T-helper 1 cell treated with Interleukin-12 subunit alpha and Interleukin-12 subunit beta and Interleukin-4 antibody, amounts not matched to agents 30 μg/mL and 1 μg/mL, for 36 hours (primary cell): ENCODE measurements at regions not wholly inside any gene's neighbourhood (a gene's known extent, or its start where the extent isn't known, plus 50 kb on each side); places are given as distances from the start of the nearest gene placed in this dataset.

Experiments
- H3K27ac Mint-ChIP-seq: one replicate; pipeline ENCODE4 v1.8.0; 2021; ENCODE audit warnings: mild to moderate bottlenecking, mixed read lengths
- H3K27me3 Mint-ChIP-seq: one replicate; pipeline ENCODE4 v1.8.0; 2021; ENCODE audit warnings: low read depth, mixed read lengths
- H3K36me3 Mint-ChIP-seq: one replicate; pipeline ENCODE4 v1.8.0; 2021; ENCODE audit warnings: low read depth, mixed read lengths
- H3K4me1 Mint-ChIP-seq: one replicate; pipeline ENCODE4 v1.8.0; 2021; ENCODE audit warnings: low read depth, mixed read lengths
- H3K4me3 Mint-ChIP-seq: one replicate; pipeline ENCODE4 v1.8.0; 2021; ENCODE audit warnings: mild to moderate bottlenecking, moderate library complexity, mixed read lengths
- H3K9me3 Mint-ChIP-seq: one replicate; pipeline ENCODE4 v1.8.0; 2021; ENCODE audit warnings: mixed read lengths

GRCh38 chr20:63132131-63132714 lies 83.7 kb downstream of the YTHDF1 start:
- Mint-ChIP-seq H3K27ac (no peak overlapping the region), H3K4me3 (no peak overlapping the region), H3K36me3 (no peaks in the 10 kb centered on the region), H3K9me3 (no peaks in the 10 kb centered on the region), H3K27me3 (peaks cover 4% of the 10 kb centered on the region), H3K4me1 (no peaks in the 10 kb centered on the region)

GRCh38 chr20:63130658-63131577 lies 85.0 kb downstream of the YTHDF1 start:
- no peaks in the 10 kb centered on the region for H3K9me3 Mint-ChIP-seq
- H3K4me3 Mint-ChIP-seq = no peak overlapping the region
- peaks cover 4% of the 10 kb centered on the region for H3K27me3 Mint-ChIP-seq
- no peak overlapping the region for H3K27ac Mint-ChIP-seq
- no peaks in the 10 kb centered on the region for H3K36me3 Mint-ChIP-seq
- no peaks in the 10 kb centered on the region for H3K4me1 Mint-ChIP-seq

GRCh38 chr20:63129991-63130657 lies 85.8 kb downstream of the YTHDF1 start:
- H3K4me1 Mint-ChIP-seq = no peaks in the 10 kb centered on the region
- peaks cover 4% of the 10 kb centered on the region for H3K27me3 Mint-ChIP-seq
- no peaks in the 10 kb centered on the region for H3K9me3 Mint-ChIP-seq
- no peaks in the 10 kb centered on the region for H3K36me3 Mint-ChIP-seq
- no peak overlapping the region for H3K27ac Mint-ChIP-seq
- no peak overlapping the region for H3K4me3 Mint-ChIP-seq

GRCh38 chr20:63129376-63129965 lies 86.5 kb downstream of the YTHDF1 start:
- Mint-ChIP-seq H3K27ac (no peak overlapping the region), H3K9me3 (no peaks in the 10 kb centered on the region), H3K4me3 (no peak overlapping the region), H3K36me3 (no peaks in the 10 kb centered on the region), H3K4me1 (no peaks in the 10 kb centered on the region), H3K27me3 (peaks cover 4% of the 10 kb centered on the region)

- Mint-ChIP-seq H3K9me3 (no peaks in the 10 kb centered on the region), H3K36me3 (no peaks in the 10 kb centered on the region), H3K27ac (no peak overlapping the region), H3K27me3 (peaks cover 4% of the 10 kb centered on the region), H3K4me1 (no peaks in the 10 kb centered on the region), H3K4me3 (no peak overlapping the region)
These were observed 87.0 kb downstream of the YTHDF1 start for GRCh38 chr20:63128956-63129355.

GRCh38 chr20:63128367-63128766 lies 87.6 kb downstream of the YTHDF1 start:
- H3K27ac Mint-ChIP-seq = no peak overlapping the region
- H3K36me3 Mint-ChIP-seq = no peaks in the 10 kb centered on the region
- H3K4me3 Mint-ChIP-seq = no peak overlapping the region
- H3K27me3 Mint-ChIP-seq = peaks cover 4% of the 10 kb centered on the region
- no peaks in the 10 kb centered on the region for H3K9me3 Mint-ChIP-seq
- H3K4me1 Mint-ChIP-seq = no peaks in the 10 kb centered on the region

- Mint-ChIP-seq H3K36me3 (no peaks in the 10 kb centered on the region), H3K9me3 (no peaks in the 10 kb centered on the region), H3K4me3 (no peak overlapping the region), H3K27me3 (peaks cover 4% of the 10 kb centered on the region), H3K4me1 (no peaks in the 10 kb centered on the region), H3K27ac (no peak overlapping the region)
These were observed 88.1 kb downstream of the YTHDF1 start for GRCh38 chr20:63127700-63128364.

GRCh38 chr20:63126876-63127699 lies 88.8 kb downstream of the YTHDF1 start:
- Mint-ChIP-seq H3K27ac (no peak overlapping the region), H3K27me3 (peaks cover 4% of the 10 kb centered on the region), H3K9me3 (no peaks in the 10 kb centered on the region), H3K4me3 (no peak overlapping the region), H3K36me3 (no peaks in the 10 kb centered on the region), H3K4me1 (no peaks in the 10 kb centered on the region)

- no peak overlapping the region for H3K4me3 Mint-ChIP-seq
- H3K9me3 Mint-ChIP-seq = no peaks in the 10 kb centered on the region
- no peaks in the 10 kb centered on the region for H3K36me3 Mint-ChIP-seq
- no peaks in the 10 kb centered on the region for H3K4me1 Mint-ChIP-seq
- peaks cover 4% of the 10 kb centered on the region for H3K27me3 Mint-ChIP-seq
- no peak overlapping the region for H3K27ac Mint-ChIP-seq
These were observed 89.9 kb downstream of the YTHDF1 start for GRCh38 chr20:63125838-63126601.

GRCh38 chr20:63125581-63125837 lies 90.4 kb downstream of the YTHDF1 start:
- no peaks in the 10 kb centered on the region for H3K4me1 Mint-ChIP-seq
- no peak overlapping the region for H3K4me3 Mint-ChIP-seq
- no peak overlapping the region for H3K27ac Mint-ChIP-seq
- H3K9me3 Mint-ChIP-seq = no peaks in the 10 kb centered on the region
- peaks cover 4% of the 10 kb centered on the region for H3K27me3 Mint-ChIP-seq
- H3K36me3 Mint-ChIP-seq = no peaks in the 10 kb centered on the region

- H3K27ac Mint-ChIP-seq = no peak overlapping the region
- H3K9me3 Mint-ChIP-seq = no peaks in the 10 kb centered on the region
- H3K4me3 Mint-ChIP-seq = no peak overlapping the region
- H3K36me3 Mint-ChIP-seq = no peaks in the 10 kb centered on the region
- peaks cover 4% of the 10 kb centered on the region for H3K27me3 Mint-ChIP-seq
- no peaks in the 10 kb centered on the region for H3K4me1 Mint-ChIP-seq
These were observed 91.0 kb downstream of the YTHDF1 start for GRCh38 chr20:63124782-63125580.

GRCh38 chr20:63124092-63124781 lies 91.7 kb downstream of the YTHDF1 start:
- H3K4me3 Mint-ChIP-seq = no peak overlapping the region
- H3K9me3 Mint-ChIP-seq = no peaks in the 10 kb centered on the region
- peaks cover 1% of the 10 kb centered on the region for H3K27me3 Mint-ChIP-seq
- H3K36me3 Mint-ChIP-seq = no peaks in the 10 kb centered on the region
- no peak overlapping the region for H3K27ac Mint-ChIP-seq
- H3K4me1 Mint-ChIP-seq = no peaks in the 10 kb centered on the region
